ENCODE measurements at regions not wholly inside any gene's neighbourhood (a gene's known extent, or its start where the extent isn't known, plus 50 kb on each side); places are given as distances from the start of the nearest gene placed in this dataset.

- no peak for TF ChIP-seq CTCF (IDR thresholded peaks at IDR 0.05; ENCODE audit: insufficient read depth, low read length, missing control alignments)
- no peak for DNase-seq (ENCODE audit: low read depth, low spot score)
- CTCF ChIA-PET: no interaction called here
- no peak overlapping the region for H3K4me3 ChIP-seq (ENCODE audit: low read depth, low read length)
- POLR2A ChIA-PET: no interaction called here
These were observed 580.4 kb upstream of the FAM98A start for GRCh38 chr2:34179511-34179910.

- POLR2A ChIA-PET: no interaction called here
These were observed 579.4 kb upstream of the FAM98A start for GRCh38 chr2:34178482-34178881.

GRCh38 chr2:34176693-34177092 is 577.6 kb upstream of the FAM98A start:
- ChIA-PET CTCF (no interaction called here), POLR2A (no interaction called here)
- TF ChIP-seq CTCF (IDR thresholded peaks at IDR 0.05; ENCODE audit: insufficient read depth, low read length, missing control alignments): no peak
- H3K4me3 ChIP-seq (ENCODE audit: low read depth, low read length): no peak overlapping the region
- no peak for DNase-seq (ENCODE audit: low read depth, low spot score)

More at GRCh38 chr2:34178482-34178881, 579.4 kb upstream of the FAM98A start:
- CTCF ChIA-PET: no interaction called here
- H3K4me3 ChIP-seq (ENCODE audit: low read depth, low read length): no peak overlapping the region
- DNase-seq (ENCODE audit: low read depth, low spot score): no peak
- TF ChIP-seq CTCF (IDR thresholded peaks at IDR 0.05; ENCODE audit: insufficient read depth, low read length, missing control alignments): no peak

GRCh38 chr2:34174506-34174905 is 575.4 kb upstream of the FAM98A start:
- POLR2A ChIA-PET: no interaction called here
- no peak overlapping the region for H3K4me3 ChIP-seq (ENCODE audit: low read depth, low read length)
- no peak for DNase-seq (ENCODE audit: low read depth, low spot score)
- TF ChIP-seq CTCF (IDR thresholded peaks at IDR 0.05; ENCODE audit: insufficient read depth, low read length, missing control alignments): no peak
- CTCF ChIA-PET: no interaction called here

- ChIA-PET POLR2A (no interaction called here), CTCF (no interaction called here)
- no peak overlapping the region for H3K4me3 ChIP-seq (ENCODE audit: low read depth, low read length)
- no peak for DNase-seq (ENCODE audit: low read depth, low spot score)
- TF ChIP-seq CTCF (IDR thresholded peaks at IDR 0.05; ENCODE audit: insufficient read depth, low read length, missing control alignments): no peak
These were observed 563.1 kb upstream of the FAM98A start for GRCh38 chr2:34162231-34162630.

GRCh38 chr2:34161549-34161948 is 562.5 kb upstream of the FAM98A start:
- no peak for DNase-seq (ENCODE audit: low read depth, low spot score)
- H3K4me3 ChIP-seq (ENCODE audit: low read depth, low read length): no peak overlapping the region
- ChIA-PET CTCF (no interaction called here), POLR2A (no interaction called here)
- no peak for TF ChIP-seq CTCF (IDR thresholded peaks at IDR 0.05; ENCODE audit: insufficient read depth, low read length, missing control alignments)

Data from AG04449 (cell line).